Heart right ventricle (tissue), 16 donors: ENCODE measurements at regions not wholly inside any gene's neighbourhood (a gene's known extent, or its start where the extent isn't known, plus 50 kb on each side); places are given as distances from the start of the nearest gene placed in this dataset.
"Not testable (repeated sequence)": the region's sequence is repeated elsewhere in the genome, so short reads cannot be mapped to it uniquely, and the experiment has no call there.

Experiments used
- ATAC-seq, 8 donors: fragments of 200-7000 bp; cut with Tn5 transposase; one replicate each; pipeline ENCODE4 v1.9.1; 2020; ENCODE audit warnings: mild to moderate bottlenecking in 8 of 8, moderate library complexity in 8 of 8, moderate number of reproducible peaks in 1 of 8
- DNase-seq, 2 donors: peaks; one replicate each; pipeline ENCODE4 v3.0.0-alpha.2; 2020
- H3K27ac ChIP-seq, 10 donors: fragments of 200-600 bp; sonication (generic) in 2 of 10; one replicate each; pipeline versions ENCODE4 v1.5.0 to v1.8.0; 2020 to 2022; ENCODE audit warnings: mild to moderate bottlenecking in 3 of 10
- H3K27me3 ChIP-seq, 7 donors: fragments of 200-600 bp; one replicate each; pipeline ENCODE4 v1.8.0; 2021 to 2022; ENCODE audit warnings: mild to moderate bottlenecking in 2 of 7
- H3K36me3 ChIP-seq, 9 donors: fragments of 200-600 bp; sonication (generic) in 1 of 9; one replicate each; pipeline versions ENCODE4 v1.5.0 to v1.8.0; 2020 to 2022; ENCODE audit warnings: mild to moderate bottlenecking in 2 of 9
- H3K4me1 ChIP-seq, 9 donors: fragments of 200-600 bp; sonication (generic) in 1 of 9; one replicate each; pipeline versions ENCODE4 v1.5.0 to v1.8.0; 2020 to 2022; ENCODE audit warnings: mild to moderate bottlenecking in 4 of 9
- H3K4me3 ChIP-seq, 10 donors: fragments of 200-600 bp; sonication (generic) in 2 of 10; one replicate each; pipeline versions ENCODE4 v1.5.0 to v1.8.0; 2020 to 2022; ENCODE audit warnings: mild to moderate bottlenecking in 7 of 10, moderate library complexity in 2 of 10
- H3K9me3 ChIP-seq, 11 donors: fragments of 200-600 bp in 10 of 11; sonication (generic) in 2 of 11; one replicate each; pipeline versions ENCODE4 v1.5.0 to v1.8.0; 2013 to 2022; ENCODE audit warnings: mild to moderate bottlenecking in 2 of 11, control low read depth in 1 of 11, moderate library complexity in 1 of 11
- WGBS, 2 donors: extraction: QIAGEN DNeasy Blood & Tissue Kit; methylation state at CpG; one replicate each; pipeline ENCODE4 v1.1.7; 2013; ENCODE audit warnings: inconsistent platforms in 1 of 2; 5-methylcytosine and 5-hydroxymethylcytosine counted together
- intact Hi-C, 10 donors: fragments of 100-400 bp; cut with DNase I; formaldehyde crosslinking; loops; one replicate each; pipeline versions ENCODE4 v1.11.1 to v1.14.2; 2022
- donor health status: Arrhythmogenic right ventricular cardiomyopathy.
- donor health status: ischemic (EF 13 %, LVEDD 7.1; RV severe dilation, severe dysfunction).
- donor health status: healthy with polysubstance abuse.
- donor health status: DM: no; HTN: yes; CAD: no.
- donor health status: DM: no; HTN: no; CAD: no.
- donor health status: ischemic (EF 25% LVEDD 6.9; RV normal size, moderate dysfunction).
- donor health status: ischemic (EF 25% LVEDD 5.7; RV mildly dilated, moderate dysfunction).
- donor health status: healthy.
- donor health status: DM: yes; HTN: yes; CAD: no.
- donor health status: Ischemic cardiomyopathy.
- donor health status: ischemic (EF 35%, LVEDD 5.7; RV mildly dilated, moderate dysfunction).
- donor health status: nonischemic (EF 11% LVEDD 7.7; RV severe dilation, severe dysfunction).
- donor health status: DM: yes; HTN: yes; CAD: no.
- donor health status: PGD.
- donor health status: ischemic (EF 29% LVEDD 5.4; RV normal size, mild dysfunction).
- donor health status: nonischemic (EF 23%, LVEDD 6.1; RV moderate dilation, normal function).

GRCh38 chr2:87436007-87436406, 311.9 kb upstream of the PLGLB2 start:
- H3K4me3 ChIP-seq, H3K4me1 ChIP-seq, H3K36me3 ChIP-seq, H3K27me3 ChIP-seq, H3K27ac ChIP-seq, DNase-seq, H3K9me3 ChIP-seq, ATAC-seq, intact Hi-C loops: not testable (repeated sequence)
- WGBS, 2 donors: 86 to 95% methylated on average over 3 of the region's 4 CpGs

DNA sequence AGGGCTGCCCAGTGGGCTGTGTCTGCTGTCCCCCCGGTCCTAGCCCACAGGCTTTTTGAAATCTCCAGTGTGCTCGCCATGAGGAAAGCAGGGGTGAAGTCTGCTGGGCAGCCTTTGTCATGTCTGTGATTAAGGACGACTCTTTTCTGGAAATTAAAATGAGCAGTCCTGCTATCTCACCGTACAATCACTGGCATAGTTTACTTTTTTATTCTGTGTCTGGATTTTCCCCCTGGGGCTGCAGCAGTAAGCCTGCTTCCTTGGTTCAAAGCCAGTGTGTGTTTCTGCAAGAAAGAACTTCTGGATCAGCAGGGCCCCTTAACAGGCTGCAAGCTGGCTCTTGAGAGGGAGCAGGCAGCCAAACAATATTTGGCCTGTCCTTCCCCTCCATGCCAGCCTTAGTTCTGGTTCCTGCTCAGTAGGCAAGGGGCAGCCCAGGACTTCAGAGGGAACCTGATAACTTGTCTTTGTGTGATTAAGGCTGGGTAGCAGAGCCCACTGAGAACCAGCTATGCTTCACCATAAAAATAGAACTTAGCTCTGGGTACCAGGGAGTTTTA, 310.1 kb upstream of the PLGLB2 start:
- H3K4me1 ChIP-seq, DNase-seq, H3K36me3 ChIP-seq, intact Hi-C loops, H3K27me3 ChIP-seq, H3K4me3 ChIP-seq, H3K27ac ChIP-seq, H3K9me3 ChIP-seq: not testable (repeated sequence)
- peak in 7 of 8 donors; percentile 29 to 77 (median 66) for ATAC-seq
- 34 to 36% methylated on average over 3 of the region's 4 CpGs for WGBS, 2 donors

DNA sequence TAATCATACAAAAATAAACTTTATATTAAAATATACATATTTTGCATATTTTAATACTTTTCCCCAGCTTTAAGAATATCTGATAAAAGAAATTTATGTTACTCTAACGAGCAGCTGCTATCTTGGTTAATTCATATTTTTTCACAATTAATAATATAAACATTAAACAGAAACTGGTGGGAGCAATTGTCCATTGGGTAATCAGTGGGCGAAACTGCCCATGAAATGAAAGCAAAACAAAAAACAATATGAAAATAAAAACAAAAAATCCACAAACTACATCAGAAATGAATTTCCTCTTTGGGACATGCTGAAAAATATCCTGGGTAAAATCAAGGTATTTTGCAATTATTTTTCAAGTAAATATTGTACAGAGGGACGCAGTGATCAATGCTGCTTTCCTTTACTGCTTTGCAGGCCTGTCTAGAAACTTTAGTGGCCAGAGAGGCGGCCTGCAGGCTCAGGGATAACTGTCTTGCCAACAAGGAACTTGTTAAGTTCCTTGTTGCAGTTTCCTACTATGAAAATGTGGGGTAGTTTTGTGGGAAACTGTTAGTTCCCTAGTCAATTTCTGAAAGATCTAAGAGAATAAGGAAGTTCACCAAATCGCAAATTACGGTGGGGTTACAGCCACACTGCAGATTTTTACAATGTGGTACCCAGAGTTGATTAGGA, 309.0 kb upstream of the PLGLB2 start:
- DNase-seq, H3K27me3 ChIP-seq, H3K4me1 ChIP-seq, H3K36me3 ChIP-seq, H3K9me3 ChIP-seq, H3K27ac ChIP-seq, intact Hi-C loops, ATAC-seq, H3K4me3 ChIP-seq: not testable (repeated sequence)
- 92 to 95% methylated on average over 5 to 6 of the region's 6 CpGs for WGBS, 2 donors

GRCh38 chr2:87439617-87440204, 308.2 kb upstream of the PLGLB2 start:
- H3K4me1 ChIP-seq, H3K27ac ChIP-seq, H3K27me3 ChIP-seq, intact Hi-C loops, DNase-seq, H3K4me3 ChIP-seq, H3K36me3 ChIP-seq, H3K9me3 ChIP-seq: not testable (repeated sequence)
- ATAC-seq: peak in 1 of 8 donors; percentile 11
- 80 to 93% methylated on average over 6 to 7 of the region's 7 CpGs for WGBS, 2 donors

- 98 to 99% methylated on average over 2 of the region's 2 CpGs for WGBS, 2 donors
- H3K4me3 ChIP-seq, ATAC-seq, H3K27ac ChIP-seq, DNase-seq, H3K4me1 ChIP-seq, H3K9me3 ChIP-seq, H3K27me3 ChIP-seq, H3K36me3 ChIP-seq, intact Hi-C loops: not testable (repeated sequence)
Measured at GRCh38 chr2:87440650-87441049, 307.2 kb upstream of the PLGLB2 start.

DNA sequence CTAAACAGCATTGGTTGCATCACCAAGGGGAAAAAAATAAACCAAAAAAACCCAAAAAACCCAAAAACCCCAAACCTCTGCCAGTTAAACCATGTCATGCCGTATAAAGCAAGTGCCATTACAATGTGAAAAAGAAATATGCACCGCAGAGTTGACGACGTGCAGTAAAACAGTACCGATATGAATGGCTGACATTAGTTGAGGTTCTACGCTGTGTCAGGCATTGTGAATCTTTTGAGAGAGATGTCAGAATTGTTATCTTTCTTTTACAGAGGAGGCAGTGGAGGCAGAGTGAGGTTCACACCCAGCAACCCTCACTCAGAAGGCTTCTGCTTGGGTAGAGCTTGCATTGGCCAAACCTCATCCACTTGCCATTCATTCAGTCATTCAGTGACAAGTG, 306.5 kb upstream of the PLGLB2 start:
- DNase-seq, ATAC-seq, H3K9me3 ChIP-seq, H3K27me3 ChIP-seq, intact Hi-C loops, H3K36me3 ChIP-seq, H3K4me1 ChIP-seq, H3K27ac ChIP-seq, H3K4me3 ChIP-seq: not testable (repeated sequence)
- WGBS, 2 donors: 93 to 95% methylated on average over 6 of the region's 6 CpGs

DNA sequence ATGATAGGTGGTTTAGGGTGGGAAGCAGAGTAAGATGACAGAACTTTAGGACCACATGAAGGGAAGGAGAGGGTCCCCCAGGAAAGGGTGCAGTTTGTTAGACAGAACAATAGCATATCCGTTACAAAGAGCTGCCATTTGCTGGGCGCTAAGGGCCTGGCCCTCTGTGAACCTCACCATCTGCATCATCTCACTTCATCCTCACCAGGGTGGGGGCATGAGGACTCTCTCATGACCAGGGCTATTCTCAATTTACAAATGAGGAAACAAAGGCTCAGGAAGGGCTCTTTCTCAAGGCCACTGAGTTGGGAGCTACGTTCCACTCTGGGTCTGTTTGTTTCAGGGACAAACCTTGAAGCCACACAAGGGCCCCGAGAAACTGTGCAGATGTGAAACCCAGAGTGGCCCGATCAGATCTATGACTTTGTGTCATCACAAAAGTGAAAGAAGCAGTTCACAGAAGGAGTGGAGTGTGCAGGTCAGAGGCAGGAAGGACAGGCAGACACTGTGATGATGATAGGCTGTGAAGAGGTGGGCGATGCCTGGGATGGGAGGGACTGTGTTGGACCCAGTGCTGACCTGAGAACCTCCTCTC, 304.8 kb upstream of the PLGLB2 start:
- H3K4me3 ChIP-seq, ATAC-seq, intact Hi-C loops, H3K27me3 ChIP-seq, H3K9me3 ChIP-seq, H3K27ac ChIP-seq, H3K36me3 ChIP-seq, H3K4me1 ChIP-seq, DNase-seq: not testable (repeated sequence)
- WGBS, 2 donors: 83 to 86% methylated on average over 5 of the region's 6 CpGs

DNA sequence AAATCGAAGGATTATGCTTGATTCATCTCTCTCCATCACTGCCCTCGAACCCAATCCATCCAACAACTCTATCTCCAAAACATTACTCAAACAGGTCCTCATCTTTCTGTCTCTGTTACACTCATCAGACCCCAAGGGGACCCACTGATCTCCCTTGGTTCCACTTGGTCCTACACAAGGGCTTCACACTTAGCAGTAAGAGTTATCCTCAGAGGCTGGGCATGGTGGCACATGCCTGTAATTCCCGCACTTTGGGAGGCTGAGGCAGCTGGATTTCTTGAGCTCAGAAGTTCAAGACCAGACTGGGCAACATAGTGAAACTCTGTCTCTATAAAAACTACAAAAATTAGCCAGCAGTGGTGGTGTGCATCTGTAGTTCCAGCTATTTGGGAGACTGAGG, 302.9 kb upstream of the PLGLB2 start:
- not testable (repeated sequence) for H3K27me3 ChIP-seq

DNA sequence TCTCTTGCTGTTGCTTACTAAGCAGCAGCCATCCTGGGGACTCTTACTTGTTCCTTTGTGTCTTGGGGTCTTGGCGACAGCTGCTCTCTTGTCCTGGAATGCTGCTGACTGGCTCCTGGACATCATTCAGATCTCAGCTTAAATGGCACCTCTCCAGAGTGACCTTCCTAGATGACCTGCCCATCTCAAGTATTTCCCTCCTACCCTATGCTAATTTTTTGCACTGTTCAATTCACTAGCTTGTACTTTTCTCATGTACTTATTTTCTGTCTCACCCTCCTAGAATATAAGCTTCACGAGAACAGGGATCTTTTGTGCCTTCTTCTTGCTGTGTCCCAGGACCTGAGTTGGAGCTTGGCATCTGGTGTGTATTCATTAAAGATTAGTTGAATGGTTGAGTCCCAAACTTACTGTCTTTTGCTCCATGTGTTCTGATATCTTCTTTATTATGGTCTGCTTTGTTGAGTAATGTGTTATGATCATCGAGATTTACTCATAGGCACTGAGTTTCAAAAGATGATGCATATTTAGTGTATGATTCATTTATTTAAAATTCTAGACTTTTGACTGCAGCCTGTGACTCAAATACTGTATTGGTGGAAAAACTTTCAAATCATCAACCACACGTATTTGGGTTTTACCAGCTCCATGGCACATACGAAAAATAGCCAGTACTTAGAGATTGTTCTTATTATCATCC, 302.1 kb upstream of the PLGLB2 start:
- DNase-seq, H3K4me3 ChIP-seq, intact Hi-C loops, H3K27ac ChIP-seq, H3K4me1 ChIP-seq, H3K36me3 ChIP-seq, H3K27me3 ChIP-seq, H3K9me3 ChIP-seq: not testable (repeated sequence)
- WGBS, 2 donors: 83 to 84% methylated on average over 1 to 2 of the region's 5 CpGs
- peak in 1 of 8 donors; percentile 15 for ATAC-seq

More for the DNA sequence above, 302.9 kb upstream of the PLGLB2 start:
- H3K36me3 ChIP-seq, H3K4me3 ChIP-seq, intact Hi-C loops, H3K4me1 ChIP-seq, H3K27ac ChIP-seq, H3K9me3 ChIP-seq, ATAC-seq, DNase-seq: not testable (repeated sequence)
- 76 to 81% methylated on average over 3 of the region's 3 CpGs for WGBS, 2 donors

GRCh38 chr2:87446313-87446696, 301.6 kb upstream of the PLGLB2 start:
- H3K9me3 ChIP-seq, H3K27me3 ChIP-seq, intact Hi-C loops, H3K36me3 ChIP-seq, H3K4me1 ChIP-seq, H3K4me3 ChIP-seq, DNase-seq, H3K27ac ChIP-seq, ATAC-seq: not testable (repeated sequence)
- WGBS, 2 donors: no CpG with 5 or more reads among the region's 1 CpG

DNA sequence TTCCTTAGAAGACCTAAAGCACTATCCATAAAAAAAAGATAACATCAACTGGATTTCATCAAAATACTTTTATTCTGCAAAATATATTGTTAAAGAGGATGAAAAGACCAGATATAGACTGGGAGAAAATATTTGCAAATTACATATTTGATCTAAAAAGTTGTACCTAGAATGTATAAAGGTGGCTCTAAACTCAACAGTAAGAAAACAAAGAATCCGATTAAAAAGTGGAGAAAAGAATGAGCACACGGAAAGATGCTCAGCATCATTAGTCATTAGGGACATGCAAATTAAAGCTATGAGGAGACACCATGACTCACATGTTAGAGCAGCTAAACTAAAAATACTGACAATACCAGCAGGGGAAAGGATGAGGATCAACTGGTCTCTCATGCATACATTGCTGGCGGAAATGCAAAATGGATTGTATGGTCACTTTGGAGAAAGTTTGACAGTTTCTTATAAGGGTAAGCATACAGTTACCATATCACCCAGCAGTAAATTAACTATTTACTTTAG, 298.4 kb upstream of the PLGLB2 start:
- ATAC-seq, H3K27me3 ChIP-seq, H3K9me3 ChIP-seq, H3K36me3 ChIP-seq, intact Hi-C loops, H3K4me3 ChIP-seq, H3K27ac ChIP-seq, DNase-seq: not testable (repeated sequence)
- peaks cover 0 to 17% (median 10%) of the 10 kb centered on the region in 9 donors for H3K4me1 ChIP-seq
- 84 to 88% methylated on average over 2 of the region's 3 CpGs for WGBS, 2 donors
